HCT116 (cell line): ENCODE measurements at regions not wholly inside any gene's neighbourhood (a gene's known extent, or its start where the extent isn't known, plus 50 kb on each side); places are given as distances from the start of the nearest gene placed in this dataset.

ENCODE experiments used
- ATAC-seq: fragments of 200-7000 bp; cut with Tn5 transposase; 2 replicates; pipeline ENCODE4 v1.9.1; 2020; ENCODE audit warnings: mild to moderate bottlenecking, moderate library complexity
- BruUV-seq: library from RNA; stranded (reverse); fragments of 400-500 nt; replicated peaks from 2 replicates; lab custom pipeline; 2021; lab: Mats Ljungman, UMichigan
- CTCF ChIA-PET: fragments of 300-600 bp; sonication (Branson Sonifier 250); formaldehyde crosslinking; loops from one replicate; lab custom pipeline; 2021; ENCODE audit warnings: antibody characterized with exemption; lab: Charles Lee
- POLR2A ChIA-PET: fragments of 300-600, 350-600 bp; sonication (Branson Sonifier 250); formaldehyde crosslinking; loops from one replicate; lab custom pipeline; 2021; ENCODE audit warnings: antibody characterized with exemption; lab: Charles Lee
- RAD21 ChIA-PET, 2 experiments: fragments of 300-600 bp; sonication (Branson Sonifier 250); formaldehyde crosslinking; loops; one replicate each; lab custom pipeline; 2023; ENCODE audit warnings: low total read pairs in 2 of 2; ENCODE audit not compliant: uncharacterized antibody in 2 of 2, unreplicated experiment in 2 of 2, low non-redundant PET in 1 of 2; lab: Charles Lee
- DNase-seq: peaks from one replicate; pipeline ENCODE4 v3.0.0-alpha.2; 2010; ENCODE audit warnings: low read depth, low spot score
- H2AFZ ChIP-seq: fragments of 200-600 bp; shearing (Covaris generic), sonication (generic); 2 replicates; pipeline ENCODE4 v1.6.1; 2017; ENCODE audit warnings: low read depth, mixed run types, mixed read lengths, antibody characterized with exemption, low read length; ENCODE audit not compliant: poor library complexity, severe bottlenecking
- H3K27ac ChIP-seq: 2 replicates; pipeline ENCODE4 v1.5.1; 2012; ENCODE audit warnings: low read depth, low read length
- H3K27me3 ChIP-seq: fragments of 200-600 bp; sonication (generic); 2 replicates; pipeline ENCODE4 v1.6.1; 2016; ENCODE audit warnings: mixed run types, low read length, mixed read lengths; ENCODE audit not compliant: insufficient read depth
- H3K36me3 ChIP-seq, 2 experiments: fragments of 200-500 bp in 1 of 2; fragments of 200-600 bp in 1 of 2; sonication (Bioruptor generic) in 1 of 2; sonication (generic) in 1 of 2; 2 replicates each; pipeline versions ENCODE4 v1.5.1 to v1.6.1; 2014 to 2016; ENCODE audit warnings: low read length in 2 of 2, inconsistent platforms in 1 of 2, mixed read lengths in 1 of 2, mixed run types in 1 of 2; ENCODE audit not compliant: insufficient read depth in 2 of 2, control insufficient read depth in 1 of 2
- H3K4me1 ChIP-seq, 2 experiments: fragments of 200-600 bp in 1 of 2; sonication (generic) in 1 of 2; 2 replicates each; pipeline versions ENCODE4 v1.5.1 to v1.6.1; 2012 to 2017; ENCODE audit warnings: low read length in 2 of 2, inconsistent platforms in 1 of 2, mild to moderate bottlenecking in 1 of 2, mixed read lengths in 1 of 2, mixed run types in 1 of 2, moderate library complexity in 1 of 2; ENCODE audit not compliant: insufficient read depth in 2 of 2, control insufficient read depth in 1 of 2
- H3K4me2 ChIP-seq: fragments of 200-600 bp; sonication (generic); 2 replicates; pipeline ENCODE4 v1.6.1; 2017; ENCODE audit warnings: mixed run types, low read length, mixed read lengths
- H3K4me3 ChIP-seq, 2 experiments: fragments of 200-600 bp in 1 of 2; sonication (generic) in 1 of 2; replicated peaks in 1 of 2; 2 replicates each; pipeline ENCODE4 v1.5.1; 2011 to 2016; ENCODE audit warnings: low read length in 2 of 2, control low read depth in 1 of 2, low read depth in 1 of 2, mild to moderate bottlenecking in 1 of 2, mixed read lengths in 1 of 2, mixed run types in 1 of 2
- H3K79me2 ChIP-seq: fragments of 200-600 bp; sonication (generic); 2 replicates; pipeline ENCODE4 v1.6.1; 2017; ENCODE audit warnings: mild to moderate bottlenecking, mixed run types, low read length, moderate library complexity, mixed read lengths; ENCODE audit not compliant: insufficient read depth
- H3K9ac ChIP-seq: fragments of 200-600 bp; sonication (generic); 2 replicates; pipeline ENCODE4 v1.6.1; 2016; ENCODE audit warnings: low read length, mixed read lengths
- H3K9me2 ChIP-seq: fragments of 200-600 bp; sonication (generic), shearing (Covaris generic); 2 replicates; pipeline ENCODE4 v1.6.1; 2017; ENCODE audit warnings: mixed run types, mild to moderate bottlenecking, moderate library complexity; ENCODE audit not compliant: insufficient read depth
- H3K9me3 ChIP-seq, 2 experiments: fragments of 200-500 bp in 1 of 2; fragments of 200-600 bp in 1 of 2; sonication (Bioruptor generic) in 1 of 2; sonication (generic) in 1 of 2; 2 replicates each; pipeline ENCODE4 v1.6.1; 2014 to 2017; ENCODE audit warnings: low read length in 2 of 2, mixed read lengths in 2 of 2, inconsistent platforms in 1 of 2, low read depth in 1 of 2, mild to moderate bottlenecking in 1 of 2, mixed run types in 1 of 2, moderate library complexity in 1 of 2; ENCODE audit not compliant: control insufficient read depth in 1 of 2, insufficient read depth in 1 of 2
- H4K20me1 ChIP-seq: fragments of 200-600 bp; sonication (generic), shearing (Covaris generic); 2 replicates; pipeline ENCODE4 v1.6.1; 2017; ENCODE audit warnings: mixed run types, mild to moderate bottlenecking, moderate library complexity; ENCODE audit not compliant: insufficient read depth
- CTCF ChIP-seq, 3 experiments: fragments of 200-600 bp in 1 of 3; sonication (generic) in 1 of 3; IDR thresholded peaks in 2 of 3; conservative IDR thresholded peaks in 1 of 3; 2 replicates each; pipeline ENCODE4 v1.5.1; 2012 to 2017; ENCODE audit warnings: low read depth in 2 of 3, low read length in 2 of 3, antibody characterized with exemption in 1 of 3, borderline replicate concordance in 1 of 3, control low read depth in 1 of 3, mild to moderate bottlenecking in 1 of 3, mixed read lengths in 1 of 3, mixed run types in 1 of 3, moderate library complexity in 1 of 3; ENCODE audit not compliant: insufficient read depth in 1 of 3
- RAD21 ChIP-seq: IDR thresholded peaks from 2 replicates; pipeline ENCODE4 v1.6.1; 2012; ENCODE audit warnings: low read depth, mild to moderate bottlenecking
- SRF ChIP-seq: IDR thresholded peaks from 2 replicates; pipeline ENCODE4 v1.6.1; 2012; ENCODE audit warnings: low read depth
- intact Hi-C: fragments of 100-400 bp; cut with micrococcal nuclease; formaldehyde crosslinking; loops from 2 replicates; pipeline ENCODE4 v1.10.0; 2022
- TF ChIP-seq, protein P1 (sequence below): IDR thresholded peaks from 2 replicates; pipeline ENCODE4 v1.6.1; 2011; ENCODE audit warnings: mild to moderate bottlenecking, low read length, moderate library complexity; ENCODE audit not compliant: insufficient replicate concordance; ENCODE audit errors: extremely low read depth

DNA sequence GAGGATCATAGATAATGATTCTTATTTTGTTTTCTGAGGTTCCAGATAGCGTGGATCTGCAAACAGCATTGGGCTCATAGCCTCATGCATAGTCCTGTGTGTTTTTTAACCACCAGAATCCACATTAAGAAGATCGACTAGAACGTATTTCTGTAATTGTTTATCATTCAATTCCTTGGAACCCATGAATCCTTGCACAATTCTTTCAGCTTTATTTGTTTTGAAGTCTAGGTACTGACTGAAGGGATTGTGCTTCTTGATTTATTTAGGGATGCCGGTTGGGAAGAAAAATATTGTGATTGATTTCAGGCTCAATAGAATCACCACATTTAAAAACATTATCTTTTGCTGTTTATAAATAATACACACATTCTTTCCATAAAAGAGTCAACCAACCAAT lies 314.6 kb upstream of the ZNF717 start:
- POLR2A ChIA-PET: no interaction called here
- BruUV-seq: no TSS peak
- no peak for ATAC-seq
- Histone ChIP-seq H3K9ac (no peak overlapping the region), H3K9me2 (no peaks in the 10 kb centered on the region), H3K4me1 (no peaks in the 10 kb centered on the region), H3K9me3 (peaks cover 10 to 15% of the 10 kb centered on the region in 2 experiments; a peak in 2 of 4 replicates), H3K27me3 (no peaks in the 10 kb centered on the region), H2AFZ (no peak overlapping the region), H4K20me1 (no peaks in the 10 kb centered on the region), H3K4me2 (no peak overlapping the region), H3K79me2 (no peaks in the 10 kb centered on the region), H3K36me3 (no peaks in the 10 kb centered on the region), H3K27ac (no peak overlapping the region), H3K4me3 (no peak overlapping the region)
- intact Hi-C loops: no loop called here
- CTCF ChIA-PET: no interaction called here
- no peak for DNase-seq
- RAD21 ChIA-PET: no interaction called here
- TF ChIP-seq, protein P1, sequence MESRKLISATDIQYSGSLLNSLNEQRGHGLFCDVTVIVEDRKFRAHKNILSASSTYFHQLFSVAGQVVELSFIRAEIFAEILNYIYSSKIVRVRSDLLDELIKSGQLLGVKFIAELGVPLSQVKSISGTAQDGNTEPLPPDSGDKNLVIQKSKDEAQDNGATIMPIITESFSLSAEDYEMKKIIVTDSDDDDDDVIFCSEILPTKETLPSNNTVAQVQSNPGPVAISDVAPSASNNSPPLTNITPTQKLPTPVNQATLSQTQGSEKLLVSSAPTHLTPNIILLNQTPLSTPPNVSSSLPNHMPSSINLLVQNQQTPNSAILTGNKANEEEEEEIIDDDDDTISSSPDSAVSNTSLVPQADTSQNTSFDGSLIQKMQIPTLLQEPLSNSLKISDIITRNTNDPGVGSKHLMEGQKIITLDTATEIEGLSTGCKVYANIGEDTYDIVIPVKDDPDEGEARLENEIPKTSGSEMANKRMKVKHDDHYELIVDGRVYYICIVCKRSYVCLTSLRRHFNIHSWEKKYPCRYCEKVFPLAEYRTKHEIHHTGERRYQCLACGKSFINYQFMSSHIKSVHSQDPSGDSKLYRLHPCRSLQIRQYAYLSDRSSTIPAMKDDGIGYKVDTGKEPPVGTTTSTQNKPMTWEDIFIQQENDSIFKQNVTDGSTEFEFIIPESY: no peak

DNA sequence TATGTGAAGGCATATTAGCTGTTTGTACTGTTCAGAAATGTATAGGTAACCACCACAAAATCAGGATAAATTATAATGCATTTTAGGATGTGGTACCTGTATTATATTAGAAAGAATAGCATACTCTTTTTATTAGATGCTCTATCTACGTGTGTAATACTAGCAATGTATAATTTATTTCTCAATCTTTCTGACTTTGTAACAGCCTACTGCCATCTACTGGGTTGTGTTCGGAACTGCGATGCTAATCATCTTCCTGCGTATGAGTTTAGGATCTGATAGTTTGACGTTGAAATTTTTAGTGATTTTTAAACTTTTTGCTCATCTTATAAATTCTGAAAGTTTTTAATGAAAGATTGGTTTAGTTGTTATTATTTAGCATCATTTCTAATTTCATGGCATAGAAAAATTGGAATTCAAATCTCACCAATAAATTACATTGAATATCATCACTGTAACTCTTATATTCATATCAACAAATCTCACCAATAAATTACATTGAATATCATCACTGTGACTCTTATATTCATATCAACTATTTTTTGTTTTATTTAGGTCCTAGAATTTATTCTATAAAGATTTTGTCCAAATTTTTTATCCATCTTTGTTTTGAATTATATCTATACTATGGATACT lies 322.7 kb upstream of the ZNF717 start:
- Histone ChIP-seq H3K36me3 (no peaks in the 10 kb centered on the region), H3K79me2 (no peaks in the 10 kb centered on the region), H3K27ac (no peak overlapping the region), H2AFZ (no peak overlapping the region)
- ATAC-seq (no peak), DNase-seq (peak; percentile 0)
- CTCF ChIA-PET: no interaction called here
- peak in 2 of 3 experiments; percentile 61 to 63; a peak in 4 of 6 replicates for TF ChIP-seq CTCF (IDR thresholded peaks at IDR 0.05 in 2 of 3, conservative IDR thresholded peaks at IDR 0.05 in 1 of 3; ENCODE audit: borderline replicate concordance in 1 of 3, insufficient read depth in 1 of 3, low read depth in 2 of 3, low read length in 2 of 3)
- 0 out of 2 replicates have a peak, but pooled peaks have one; percentile 10 for TF ChIP-seq RAD21
- TF ChIP-seq SRF: no peak
- TF ChIP-seq, all 23 proteins: peak for 2
- RAD21 ChIA-PET: no interaction called here
- no TSS peak for BruUV-seq
- intact Hi-C loops: loop anchor here (5.0 kb wide), 1 partner anchor 386 kb away; no protein-coding TSS in a partner anchor
- no peaks in the 10 kb centered on the region for H4K20me1 ChIP-seq
- POLR2A ChIA-PET: no interaction called here
- H3K4me2 ChIP-seq: no peak overlapping the region
- no peaks in the 10 kb centered on the region for H3K9me2 ChIP-seq
- H3K27me3 ChIP-seq: no peaks in the 10 kb centered on the region
- H3K9ac ChIP-seq: no peak overlapping the region
- no peak overlapping the region for H3K4me3 ChIP-seq
- H3K4me1 ChIP-seq: no peaks in the 10 kb centered on the region
- H3K9me3 ChIP-seq: peaks cover 0 to 4% of the 10 kb centered on the region in 2 experiments; a peak in 2 of 4 replicates
